HG03571 (cell line): ENCODE measurements at regions not wholly inside any gene's neighbourhood (a gene's known extent, or its start where the extent isn't known, plus 50 kb on each side); places are given as distances from the start of the nearest gene placed in this dataset.

ENCODE experiments used
- ATAC-seq: cut with Tn5 transposase; IDR thresholded peaks from one replicate; pipeline ENCODE4 v1.9.1; 2021; ENCODE audit not compliant: unreplicated experiment

DNA sequence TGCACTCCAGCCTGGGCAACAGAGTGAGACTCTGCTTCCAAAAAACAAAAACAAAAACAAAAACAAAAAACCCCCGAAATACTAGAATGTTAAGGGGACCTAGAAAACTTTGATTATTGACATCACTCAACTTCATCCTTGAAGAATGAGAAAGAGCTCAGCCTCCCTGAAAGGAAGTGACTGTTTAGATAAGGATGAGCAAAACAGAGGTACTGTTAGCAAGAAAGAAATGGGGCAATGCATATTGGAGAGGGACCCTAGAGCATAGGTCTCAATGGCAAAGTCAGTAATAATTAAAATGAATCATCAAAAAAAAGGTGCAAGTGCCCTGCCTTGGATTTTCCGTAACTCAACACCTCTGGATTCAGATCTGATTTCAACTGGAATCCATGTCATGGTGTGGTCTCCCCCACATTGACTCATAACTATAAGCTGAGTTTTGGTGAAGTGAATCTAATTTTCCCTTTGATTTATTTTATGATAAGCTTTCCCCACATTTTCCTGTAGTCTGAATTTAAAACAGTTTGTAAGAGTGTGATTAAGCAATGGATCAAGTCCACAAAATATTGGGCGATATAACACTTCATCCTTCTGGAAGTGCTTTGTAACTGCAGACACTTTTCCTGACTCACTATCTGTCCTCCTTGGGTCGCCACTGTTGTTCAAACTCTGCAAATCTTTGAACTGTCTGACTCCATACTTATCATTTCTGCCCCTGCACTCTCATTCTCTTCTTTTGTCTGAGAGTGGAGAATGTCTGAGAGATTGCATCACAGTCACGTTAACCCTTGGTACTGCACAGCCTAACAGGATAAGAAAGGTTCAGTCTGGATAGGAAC, 224.8 kb upstream of the LYZL1 start:
- ATAC-seq = no peak

DNA sequence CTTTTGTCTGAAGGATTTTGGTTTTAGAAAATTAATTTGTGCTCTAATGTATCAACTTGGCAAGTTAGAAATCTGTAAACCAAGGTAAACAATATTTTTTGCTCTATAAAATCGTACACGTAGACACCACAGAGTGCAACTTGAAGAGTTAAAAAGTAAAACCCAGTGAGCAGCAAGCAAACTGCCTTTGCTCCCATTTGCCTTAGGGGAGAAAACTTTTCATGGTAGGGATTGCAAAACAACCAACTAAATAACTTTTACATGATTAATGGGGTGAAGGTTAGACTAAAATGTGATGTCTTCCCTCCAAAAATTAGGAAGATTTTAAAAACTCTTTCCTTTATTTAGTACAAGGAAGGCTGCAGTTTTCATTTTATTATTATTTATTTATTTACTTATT, 224.2 kb upstream of the LYZL1 start:
- ATAC-seq = no peak

DNA sequence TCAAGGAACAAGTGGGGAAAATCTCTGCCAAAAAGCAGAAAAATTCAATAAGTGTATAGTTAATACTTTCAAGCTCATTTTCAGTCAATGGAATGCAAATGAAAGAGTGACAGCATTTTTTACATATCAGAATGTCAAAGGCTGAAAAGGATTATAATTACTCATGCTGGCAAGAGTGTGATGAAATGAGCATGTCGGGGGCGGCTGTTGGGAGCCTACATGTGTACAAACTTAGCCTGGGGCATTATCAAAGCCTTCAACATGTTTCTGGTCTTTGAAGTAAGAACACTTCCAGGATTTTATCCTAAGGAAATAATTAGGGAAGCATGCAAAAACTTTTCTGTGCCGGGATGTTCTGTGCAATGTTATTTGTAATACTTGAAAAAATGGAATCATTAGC, 221.7 kb upstream of the LYZL1 start:
- no peak for ATAC-seq

DNA sequence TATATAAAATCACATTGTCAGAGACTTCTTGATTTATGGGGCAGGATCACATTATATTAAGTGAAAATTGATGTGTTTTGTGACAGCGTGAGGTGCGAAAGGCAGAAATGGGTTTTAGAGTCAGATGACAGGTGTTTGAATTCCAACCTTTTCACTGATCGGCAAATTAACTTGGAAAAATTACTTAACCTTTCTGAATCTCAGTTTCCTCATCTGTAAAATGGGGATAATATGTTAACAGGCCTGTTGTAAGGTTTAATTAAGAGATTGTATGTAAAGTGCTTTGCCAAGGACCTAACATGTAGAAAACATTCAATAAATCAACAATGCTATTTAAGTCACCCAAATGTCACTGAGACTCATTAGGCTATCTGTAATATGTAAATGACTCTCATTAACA, 221.2 kb upstream of the LYZL1 start:
- no peak for ATAC-seq

DNA sequence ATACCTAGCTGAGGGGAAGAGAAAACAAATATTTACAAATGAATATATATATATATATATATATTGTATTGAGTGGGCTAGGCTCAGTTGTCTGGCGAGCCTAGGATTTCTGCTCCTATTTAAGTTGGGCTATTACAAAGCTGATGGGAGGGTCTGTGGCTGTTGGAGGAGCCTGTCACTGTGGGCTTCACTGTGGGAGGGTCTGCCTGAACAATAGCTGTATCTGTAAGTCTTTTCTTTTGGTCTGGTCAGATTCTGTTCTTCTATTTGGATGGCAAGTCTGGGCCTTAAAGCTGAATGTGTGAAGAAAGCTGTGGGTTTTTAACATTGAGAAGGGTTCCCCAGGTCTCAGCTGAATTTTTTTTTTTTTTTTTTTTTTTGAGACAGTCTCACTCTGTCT, 220.6 kb upstream of the LYZL1 start:
- no peak for ATAC-seq

DNA sequence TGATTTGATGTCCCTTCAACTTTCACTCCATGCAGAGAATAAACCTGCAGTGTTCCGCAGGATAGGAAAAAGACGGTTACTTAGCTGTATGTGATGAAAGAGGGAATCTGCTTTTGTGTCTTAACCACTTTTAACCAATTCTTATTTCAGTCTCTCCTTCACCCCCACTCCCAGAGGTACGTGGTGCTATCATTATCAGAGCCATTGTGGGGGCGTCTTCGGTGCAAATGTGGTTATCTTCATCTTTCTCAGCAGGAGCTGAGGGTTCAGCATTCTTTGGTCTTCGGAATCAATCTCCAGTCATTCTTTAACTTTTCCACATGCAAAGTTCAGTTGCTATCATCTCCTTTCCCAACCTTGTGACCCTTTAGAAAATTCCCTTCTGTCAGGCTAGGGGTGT, 219.9 kb upstream of the LYZL1 start:
- ATAC-seq = no peak

DNA sequence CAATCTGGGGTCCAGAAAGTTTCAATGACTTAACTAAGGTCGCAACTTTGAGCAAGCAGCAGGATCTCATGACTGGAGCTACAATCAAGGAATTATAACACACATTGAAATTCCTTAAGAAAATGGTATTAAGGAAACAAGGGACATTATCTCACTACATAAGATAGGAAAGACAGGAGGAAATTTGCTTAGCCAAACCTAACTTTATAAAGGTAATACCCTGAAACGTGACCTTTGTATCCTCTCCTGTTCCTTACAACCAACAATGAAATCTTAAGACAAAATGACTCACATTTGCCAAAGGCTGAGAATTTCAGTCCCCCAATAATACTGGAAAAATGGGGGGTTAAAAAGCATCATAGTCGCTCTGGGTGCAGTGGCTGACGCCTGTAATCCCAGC, 218.9 kb upstream of the LYZL1 start:
- ATAC-seq = no peak

DNA sequence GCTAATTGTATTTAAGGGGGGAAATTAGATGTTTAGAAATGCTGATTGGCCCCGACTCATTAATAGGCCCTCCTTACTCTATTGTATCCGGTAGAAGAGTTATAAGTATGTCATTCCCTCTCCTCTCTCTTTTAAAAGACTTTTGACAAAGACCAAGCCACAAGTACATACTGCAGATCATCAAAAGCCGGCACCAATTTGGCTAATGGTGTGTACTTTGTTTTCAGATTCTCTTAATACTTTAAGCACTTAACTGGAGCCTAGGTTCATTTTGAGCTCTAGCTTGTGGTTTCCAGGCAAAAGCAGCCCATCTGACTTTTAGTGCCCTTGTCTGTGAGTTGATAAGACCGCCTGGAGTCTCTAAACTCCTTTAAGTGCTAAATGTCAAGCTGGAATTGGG, 210.0 kb upstream of the LYZL1 start:
- no peak for ATAC-seq

DNA sequence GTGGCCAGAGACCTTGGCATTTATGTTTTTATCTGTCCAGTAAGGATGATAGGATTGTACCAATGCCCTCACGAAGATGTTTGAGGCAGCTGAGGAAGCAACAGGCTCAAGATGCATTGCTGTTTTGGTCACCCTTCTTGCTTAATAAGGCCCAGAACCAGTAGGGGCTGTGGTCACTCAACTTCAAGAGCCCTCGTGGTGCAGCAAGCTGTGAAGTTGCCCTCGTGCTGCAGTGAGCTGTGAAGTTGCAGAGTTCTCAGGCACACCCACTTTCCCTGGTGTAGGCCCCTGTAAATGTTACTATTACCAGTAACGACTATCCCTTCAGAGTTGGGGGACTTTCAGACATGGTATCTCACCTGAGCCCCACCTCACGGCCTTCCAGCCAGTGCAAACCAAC, 207.6 kb upstream of the LYZL1 start:
- no peak for ATAC-seq

DNA sequence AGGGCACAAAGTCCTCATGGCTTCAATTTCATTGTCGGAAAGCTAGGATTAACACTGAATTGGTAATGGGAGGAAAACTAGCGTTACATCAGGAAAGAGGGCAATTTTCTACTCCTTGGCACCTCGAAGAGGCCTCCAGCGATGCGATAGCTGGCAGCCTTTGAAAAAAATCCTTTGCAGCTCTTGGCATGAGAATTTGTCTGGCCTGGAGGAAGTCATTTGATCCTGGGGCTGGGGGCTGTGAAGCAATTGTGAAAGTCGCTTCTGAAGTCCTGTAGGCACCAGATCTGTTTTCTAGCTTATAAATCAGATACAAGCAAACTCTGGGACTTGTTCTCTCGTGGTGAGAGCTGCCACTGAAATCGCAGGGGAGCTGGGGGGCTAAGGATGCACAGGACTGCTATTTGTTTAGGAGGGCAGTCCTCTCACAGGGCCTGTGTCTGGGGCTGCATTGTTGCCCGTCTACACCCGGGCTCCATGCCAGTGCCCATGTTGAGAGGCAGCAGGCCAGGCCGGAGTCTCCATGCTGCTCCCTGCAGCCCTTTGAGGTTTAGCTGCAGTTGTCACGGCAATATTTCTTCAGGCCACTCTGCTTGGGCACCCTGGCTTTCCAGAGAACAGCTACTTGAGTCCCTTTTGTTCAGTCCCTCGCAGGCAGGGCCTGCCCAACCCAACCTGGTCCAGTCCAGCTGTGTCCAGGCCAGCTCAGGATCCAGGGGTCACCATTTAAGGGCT, 206.8 kb upstream of the LYZL1 start:
- ATAC-seq = no peak

DNA sequence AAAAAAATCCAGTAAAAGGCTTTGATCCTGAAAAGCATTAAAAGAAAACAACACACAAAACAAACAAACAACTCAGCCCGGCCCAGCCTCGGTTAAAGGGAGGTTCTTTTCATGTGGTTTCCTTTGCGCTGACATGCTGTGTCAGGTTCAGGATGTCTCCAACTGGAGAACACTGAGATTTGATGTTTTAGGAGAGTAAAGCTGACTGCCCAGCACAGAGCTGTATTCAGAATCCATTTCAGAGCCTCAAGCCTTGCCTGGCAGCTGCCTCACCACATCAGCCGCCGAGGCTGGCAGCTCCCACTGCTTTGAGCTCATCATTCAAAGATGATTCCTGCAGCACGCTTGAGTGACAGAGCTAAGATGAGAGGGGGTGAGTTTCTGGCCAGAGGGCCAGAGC, 205.8 kb upstream of the LYZL1 start:
- no peak for ATAC-seq

DNA sequence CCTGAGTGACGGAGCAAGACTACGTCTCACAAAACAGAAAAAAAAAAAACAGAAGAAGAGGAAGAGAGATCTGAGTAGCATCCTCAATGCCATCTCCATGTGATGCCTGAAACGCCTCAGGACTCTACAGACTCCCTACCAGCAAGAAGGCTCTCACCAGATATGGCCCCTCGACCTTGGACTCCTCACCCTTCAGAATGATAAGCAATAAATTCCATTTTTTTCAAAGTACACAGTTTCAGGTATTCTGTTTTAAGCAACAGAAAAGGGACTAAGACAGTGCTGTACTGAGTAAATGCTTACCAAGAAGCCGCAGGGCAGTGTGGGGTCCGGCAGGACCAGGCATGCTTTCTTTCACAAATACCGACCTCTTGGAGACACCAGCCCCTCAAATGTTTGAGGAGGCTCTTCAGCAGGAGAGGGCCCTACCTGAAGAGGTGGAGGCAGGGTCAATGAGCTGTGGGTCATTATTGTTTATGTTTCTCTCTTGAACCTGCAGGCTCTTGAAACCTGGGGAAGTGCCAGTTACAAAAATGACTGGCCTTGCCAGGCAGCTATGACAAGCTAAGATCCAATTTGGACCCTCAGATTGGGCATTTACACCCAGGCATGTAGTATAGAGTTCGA, 204.1 kb upstream of the LYZL1 start:
- ATAC-seq = no peak

DNA sequence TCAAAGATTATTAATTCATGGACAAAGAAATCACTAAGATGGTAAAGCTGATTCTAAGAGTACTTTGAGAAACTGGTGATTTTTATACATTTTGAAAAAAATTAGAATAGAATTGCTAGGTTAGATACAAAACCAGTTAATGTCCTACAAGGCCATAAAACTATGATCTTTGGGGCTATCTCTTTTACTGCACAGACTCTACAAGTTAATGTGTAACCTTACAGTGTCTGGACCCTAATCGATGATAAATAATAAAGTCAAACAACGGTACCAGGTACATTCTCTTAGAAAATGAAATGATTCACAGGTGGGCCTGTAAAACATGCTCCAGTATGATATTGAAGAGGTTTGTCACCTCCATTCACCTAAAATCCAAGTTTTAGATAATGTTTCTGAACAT, 199.8 kb upstream of the LYZL1 start:
- ATAC-seq = no peak

DNA sequence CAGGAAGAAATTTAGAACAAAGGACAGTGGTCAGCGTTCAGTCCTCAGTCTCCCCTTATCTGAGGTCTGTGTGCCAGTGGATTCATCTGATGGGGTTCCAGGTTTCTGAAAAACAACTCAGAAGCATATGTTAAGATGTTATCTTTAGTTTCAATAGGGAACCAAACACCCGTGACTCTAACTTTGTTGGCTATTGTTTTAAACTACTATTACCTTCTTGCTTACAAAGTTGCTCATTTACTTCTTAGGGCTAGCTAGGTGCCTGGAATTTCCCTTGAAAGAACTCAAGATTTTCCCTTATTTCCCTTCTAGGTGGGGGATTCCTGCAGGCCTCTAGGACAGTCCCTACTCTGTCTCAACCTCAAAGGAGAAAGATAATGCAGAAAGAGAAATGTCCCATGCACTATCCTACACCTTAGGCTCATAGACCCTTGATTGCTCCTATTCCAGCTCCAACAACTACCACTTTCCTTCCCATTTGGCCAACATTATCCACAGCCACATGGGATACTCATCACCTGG, 192.5 kb upstream of the LYZL1 start:
- no peak for ATAC-seq

DNA sequence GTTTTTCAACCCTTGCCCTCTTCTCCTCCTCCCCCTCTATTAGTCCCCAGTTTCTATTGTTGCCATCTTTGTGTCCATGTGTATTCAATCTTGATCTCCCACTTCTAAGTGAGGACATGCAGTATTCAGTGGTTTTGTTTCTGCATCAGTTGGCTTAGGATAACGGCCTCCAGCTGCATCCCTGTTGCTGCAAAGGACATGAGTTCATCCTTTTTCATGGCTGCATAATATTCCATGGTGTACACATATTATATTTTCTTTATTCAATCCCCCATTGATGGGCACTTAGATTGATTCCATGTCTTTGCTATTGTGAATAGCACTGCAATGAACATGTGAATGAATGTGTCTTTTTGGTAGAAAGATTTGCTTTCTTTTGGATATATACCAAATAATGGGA, 190.4 kb upstream of the LYZL1 start:
- ATAC-seq = no peak

DNA sequence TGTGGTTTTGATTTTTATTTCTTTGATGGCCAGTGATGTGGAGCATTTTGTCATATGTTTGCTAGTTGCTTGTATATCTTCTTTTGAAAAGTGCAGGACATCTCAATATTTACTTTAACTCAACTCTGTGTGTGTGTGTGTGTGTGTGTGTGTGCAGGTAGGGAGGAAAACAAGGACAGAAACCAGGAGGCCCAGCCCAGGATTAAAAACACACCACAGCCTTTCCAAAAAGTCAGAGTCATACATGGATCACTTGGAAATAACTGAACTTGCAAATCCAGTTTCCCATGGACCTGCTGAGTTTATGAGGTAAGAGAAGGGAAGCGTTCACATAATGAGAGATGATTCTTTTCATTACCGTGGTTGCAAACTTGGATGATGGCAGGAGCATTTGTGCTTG, 189.9 kb upstream of the LYZL1 start:
- no peak for ATAC-seq

DNA sequence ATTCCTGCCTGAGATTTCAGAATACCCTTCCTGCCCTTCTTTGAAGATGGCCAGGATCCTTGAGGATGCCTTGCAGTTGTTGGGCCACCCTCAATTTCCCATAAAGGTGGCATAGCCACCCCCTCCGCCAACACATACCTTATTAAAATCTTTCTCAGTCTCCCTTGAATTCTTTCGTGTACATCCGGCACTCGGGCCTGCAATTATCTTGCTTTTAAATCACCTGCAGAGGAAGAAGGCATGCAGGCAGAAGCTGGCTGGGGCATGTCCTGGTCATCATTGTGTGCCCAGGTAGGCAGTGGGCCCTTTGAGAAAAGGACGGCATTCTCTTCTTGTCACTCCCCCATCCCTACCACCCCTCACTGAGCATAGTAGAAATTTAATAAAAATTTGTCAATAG, 189.5 kb upstream of the LYZL1 start:
- no peak for ATAC-seq

DNA sequence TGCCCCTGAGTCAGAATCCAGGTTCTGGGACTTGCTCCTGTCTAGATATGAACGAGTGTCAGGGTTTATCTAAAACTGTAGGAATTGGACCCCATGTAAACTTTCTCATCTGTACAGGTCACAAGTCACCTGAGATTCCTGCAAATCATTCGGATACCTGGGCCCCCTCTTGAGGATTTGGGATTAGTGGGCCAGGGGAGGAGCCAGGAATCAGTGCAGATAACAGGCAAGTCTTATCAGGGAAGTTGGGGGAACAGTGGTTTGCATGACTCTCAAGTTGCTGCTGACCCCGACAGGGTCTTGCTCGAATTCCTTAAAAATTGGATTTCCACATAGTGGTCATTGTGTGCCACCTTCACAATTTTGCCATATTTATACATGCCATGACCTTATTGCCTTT, 188.4 kb upstream of the LYZL1 start:
- no peak for ATAC-seq

DNA sequence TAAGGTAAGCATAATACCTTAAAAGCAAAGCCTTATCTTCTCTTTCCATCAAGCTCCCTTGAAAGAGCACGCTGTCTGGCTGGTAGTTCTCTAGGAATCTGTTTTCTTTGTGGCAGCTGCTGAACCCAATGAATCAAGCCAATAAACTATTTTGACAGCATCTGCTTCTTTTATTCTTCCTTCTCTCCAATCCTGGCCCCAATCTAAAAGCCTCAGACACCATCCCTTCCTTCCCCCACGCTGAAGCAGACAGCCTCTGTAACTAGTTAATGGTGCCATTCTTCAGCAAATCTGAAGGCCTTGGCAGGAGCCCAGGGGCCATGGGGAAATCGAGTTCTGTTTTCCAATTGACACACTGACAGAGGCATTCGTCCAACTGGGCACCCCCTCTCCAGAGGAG, 186.6 kb upstream of the LYZL1 start:
- ATAC-seq = no peak

DNA sequence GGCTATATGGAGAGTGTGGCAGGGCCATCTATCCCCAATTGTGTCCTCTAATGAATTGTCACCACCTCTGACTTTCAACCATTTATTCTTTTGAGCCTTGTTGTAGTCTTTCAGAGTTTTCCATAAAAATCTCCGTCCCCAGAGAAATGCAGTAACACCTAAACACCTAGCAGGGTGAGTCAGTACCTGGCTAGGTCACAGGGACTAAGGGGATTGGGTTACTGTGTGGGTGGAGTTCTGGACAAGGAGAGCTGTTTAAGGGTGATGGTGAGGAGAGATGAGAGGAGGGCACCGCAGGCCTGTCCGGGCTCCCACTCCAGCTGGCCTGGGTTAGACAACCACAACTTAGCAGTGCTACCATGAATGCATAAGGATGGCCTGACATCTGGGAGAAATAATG, 186.2 kb upstream of the LYZL1 start:
- no peak for ATAC-seq

DNA sequence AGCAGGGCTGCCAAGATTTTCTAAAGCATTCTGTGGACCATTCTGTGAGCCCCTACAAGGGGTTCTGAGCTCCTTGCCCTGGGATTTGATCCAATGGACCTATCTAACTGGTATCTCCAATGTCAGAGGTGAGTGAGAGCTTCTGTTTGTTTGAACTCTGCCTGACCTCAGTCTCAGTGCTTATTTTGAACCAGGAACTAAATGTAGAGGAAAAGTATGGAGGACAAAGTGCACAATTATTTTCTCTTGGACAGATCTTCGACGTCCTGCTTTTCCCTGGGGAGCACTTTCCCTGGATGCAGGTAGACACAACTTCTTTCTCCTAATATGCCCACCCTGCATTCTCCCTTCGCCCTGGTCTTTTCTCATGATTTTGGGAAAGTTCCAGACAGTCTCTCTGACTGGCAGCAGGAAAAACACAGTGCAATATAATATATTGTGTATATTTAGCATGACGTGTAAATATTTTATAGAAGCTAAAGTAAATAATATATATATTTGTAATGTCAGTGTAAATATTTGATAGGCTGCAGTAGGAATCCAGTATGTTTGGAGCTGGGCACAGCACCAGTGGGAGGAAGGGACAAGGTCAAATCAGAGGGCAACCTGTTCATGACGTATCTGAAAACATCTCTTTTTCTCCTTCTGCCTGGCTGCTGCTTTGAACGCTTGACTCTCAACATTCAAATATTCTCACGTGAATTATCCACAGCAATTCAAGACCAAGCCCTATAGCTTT, 184.0 kb upstream of the LYZL1 start:
- no peak for ATAC-seq
